Kidney epithelial cell (primary cell): ENCODE measurements at regions not wholly inside any gene's neighbourhood (a gene's known extent, or its start where the extent isn't known, plus 50 kb on each side); places are given as distances from the start of the nearest gene placed in this dataset.
A peak's percentile ranks its signal among the peaks of the same experiment; 100 is the strongest.

Experiments
- DNase-seq: peaks from one replicate; pipeline ENCODE4 v3.0.0-alpha.2; 2010; ENCODE audit warnings: low read depth
- H3K27me3 ChIP-seq: 2 replicates; pipeline ENCODE4 v1.6.0; 2011; ENCODE audit warnings: low read length; ENCODE audit not compliant: control insufficient read depth, insufficient read depth
- H3K36me3 ChIP-seq: 2 replicates; pipeline ENCODE4 v1.5.1; 2011; ENCODE audit warnings: low read length; ENCODE audit not compliant: control insufficient read depth, insufficient read depth
- H3K4me3 ChIP-seq: 2 replicates; pipeline ENCODE4 v1.5.1; 2011; ENCODE audit warnings: low read depth, mild to moderate bottlenecking, control low read depth, low read length
- TF ChIP-seq, protein P1 (sequence below): IDR thresholded peaks from 2 replicates; pipeline ENCODE4 v1.5.1; 2011; ENCODE audit warnings: mild to moderate bottlenecking, moderate library complexity, low read length, control low read depth, inconsistent platforms; ENCODE audit not compliant: insufficient read depth, poor library complexity, severe bottlenecking

DNA sequence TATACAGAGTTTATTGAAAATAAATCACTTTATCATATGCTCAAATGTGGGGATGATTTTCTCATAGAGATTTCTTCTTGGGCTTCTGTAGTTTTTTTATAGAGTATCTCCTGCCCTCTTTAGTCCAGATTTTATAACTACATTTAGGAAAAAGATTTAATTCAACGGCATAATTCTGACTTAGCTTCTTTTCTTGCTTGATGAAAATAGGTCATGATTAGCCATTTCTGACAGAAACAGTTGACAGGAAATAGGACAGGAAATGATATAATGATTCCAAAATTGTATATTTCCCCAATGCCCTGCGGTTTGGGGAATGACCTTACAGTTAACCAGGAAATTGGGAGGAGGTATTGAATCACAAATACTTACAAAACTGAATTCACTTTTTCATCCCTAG, 1531.9 kb upstream of the ACVR2A start:
- no peak overlapping the region for H3K4me3 ChIP-seq
- no peak for DNase-seq
- no peaks in the 10 kb centered on the region for H3K27me3 ChIP-seq
- TF ChIP-seq, protein P1, sequence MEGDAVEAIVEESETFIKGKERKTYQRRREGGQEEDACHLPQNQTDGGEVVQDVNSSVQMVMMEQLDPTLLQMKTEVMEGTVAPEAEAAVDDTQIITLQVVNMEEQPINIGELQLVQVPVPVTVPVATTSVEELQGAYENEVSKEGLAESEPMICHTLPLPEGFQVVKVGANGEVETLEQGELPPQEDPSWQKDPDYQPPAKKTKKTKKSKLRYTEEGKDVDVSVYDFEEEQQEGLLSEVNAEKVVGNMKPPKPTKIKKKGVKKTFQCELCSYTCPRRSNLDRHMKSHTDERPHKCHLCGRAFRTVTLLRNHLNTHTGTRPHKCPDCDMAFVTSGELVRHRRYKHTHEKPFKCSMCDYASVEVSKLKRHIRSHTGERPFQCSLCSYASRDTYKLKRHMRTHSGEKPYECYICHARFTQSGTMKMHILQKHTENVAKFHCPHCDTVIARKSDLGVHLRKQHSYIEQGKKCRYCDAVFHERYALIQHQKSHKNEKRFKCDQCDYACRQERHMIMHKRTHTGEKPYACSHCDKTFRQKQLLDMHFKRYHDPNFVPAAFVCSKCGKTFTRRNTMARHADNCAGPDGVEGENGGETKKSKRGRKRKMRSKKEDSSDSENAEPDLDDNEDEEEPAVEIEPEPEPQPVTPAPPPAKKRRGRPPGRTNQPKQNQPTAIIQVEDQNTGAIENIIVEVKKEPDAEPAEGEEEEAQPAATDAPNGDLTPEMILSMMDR: peak; percentile 22
- H3K36me3 ChIP-seq: no peaks in the 10 kb centered on the region

- TF ChIP-seq, protein P1: no peak
- no peaks in the 10 kb centered on the region for H3K27me3 ChIP-seq
- DNase-seq: no peak
- H3K36me3 ChIP-seq: no peaks in the 10 kb centered on the region
- no peak overlapping the region for H3K4me3 ChIP-seq
Observed at GRCh38 chr2:146305164-146305563, 1539.7 kb upstream of the ACVR2A start.

DNA sequence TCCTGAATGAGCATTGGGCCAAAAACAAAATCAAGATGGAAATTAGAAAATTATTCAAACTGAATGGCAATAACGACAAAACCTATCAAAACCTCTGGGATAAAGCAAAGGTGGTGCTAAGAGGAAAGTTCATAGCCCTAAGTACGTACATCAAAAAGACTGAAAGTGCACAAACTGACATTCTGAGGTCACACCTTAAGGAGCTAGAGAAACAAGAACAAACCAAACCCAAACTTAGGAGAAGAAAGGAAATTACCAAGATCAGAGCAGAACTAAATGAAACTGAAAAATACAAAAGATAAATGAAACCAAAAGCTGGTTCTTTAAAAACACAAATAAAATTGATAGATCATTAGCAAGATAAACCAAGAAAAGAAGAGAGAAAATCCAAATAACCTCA, 1543.5 kb upstream of the ACVR2A start:
- H3K4me3 ChIP-seq: no peak overlapping the region
- DNase-seq: no peak
- H3K36me3 ChIP-seq: no peaks in the 10 kb centered on the region
- no peaks in the 10 kb centered on the region for H3K27me3 ChIP-seq
- TF ChIP-seq, protein P1: no peak

GRCh38 chr2:146295080-146295670, 1549.7 kb upstream of the ACVR2A start:
- Histone ChIP-seq H3K27me3 (no peaks in the 10 kb centered on the region), H3K4me3 (no peak overlapping the region), H3K36me3 (no peaks in the 10 kb centered on the region)
- TF ChIP-seq, protein P1: no peak
- DNase-seq: no peak

- TF ChIP-seq, protein P1: no peak
- DNase-seq: no peak
- H3K4me3 ChIP-seq: no peak overlapping the region
- no peaks in the 10 kb centered on the region for H3K36me3 ChIP-seq
- no peaks in the 10 kb centered on the region for H3K27me3 ChIP-seq
Observed at GRCh38 chr2:146287281-146287680, 1557.5 kb upstream of the ACVR2A start.

DNA sequence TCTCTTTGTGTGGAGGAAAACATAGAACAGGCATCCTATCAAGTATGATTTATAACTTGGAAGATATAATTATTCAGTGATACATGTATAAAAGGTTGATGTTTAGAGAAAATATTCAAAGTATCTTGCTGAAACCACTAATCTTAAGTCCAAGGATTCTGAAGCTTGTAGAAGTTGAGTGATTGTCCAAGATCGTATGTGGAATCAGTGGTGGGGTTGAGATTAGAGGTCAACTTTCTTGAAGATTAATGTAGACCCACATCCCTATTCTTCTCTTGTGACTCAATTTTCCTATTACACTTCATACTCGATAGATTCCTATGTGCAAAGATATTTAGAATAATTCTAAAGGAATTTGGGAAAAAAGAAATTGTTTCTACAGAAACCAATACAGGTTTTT, 1565.9 kb upstream of the ACVR2A start:
- TF ChIP-seq, protein P1: no peak
- no peak for DNase-seq
- no peaks in the 10 kb centered on the region for H3K27me3 ChIP-seq

More for the DNA sequence above, 1565.9 kb upstream of the ACVR2A start:
- Histone ChIP-seq H3K4me3 (no peak overlapping the region), H3K36me3 (no peaks in the 10 kb centered on the region)
